Daoy (cell line): ENCODE measurements at regions not wholly inside any gene's neighbourhood (a gene's known extent, or its start where the extent isn't known, plus 50 kb on each side); places are given as distances from the start of the nearest gene placed in this dataset.
A peak's percentile ranks its signal among the peaks of the same experiment; 100 is the strongest.

ENCODE experiments used
- DNase-seq: peaks from one replicate; pipeline ENCODE4 v3.0.0-alpha.2; 2015; ENCODE audit warnings: low read depth

GRCh38 chr9:3161912-3162311, 318.0 kb upstream of the PUM3 start:
- DNase-seq, result no peak

- no peak for DNase-seq
Measured at GRCh38 chr9:3157011-3157410, 313.1 kb upstream of the PUM3 start.

GRCh38 chr9:3151672-3152576, 308.0 kb upstream of the PUM3 start:
- DNase-seq, result no peak

- no peak for DNase-seq
Measured at GRCh38 chr9:3150074-3150473, 306.2 kb upstream of the PUM3 start.

- no peak for DNase-seq
Measured at GRCh38 chr9:3138231-3139229, 294.6 kb upstream of the PUM3 start.

GRCh38 chr9:3137347-3137695, 293.4 kb upstream of the PUM3 start:
- DNase-seq, result no peak

- peak; percentile 22 for DNase-seq
Measured at GRCh38 chr9:3136686-3137346, 292.9 kb upstream of the PUM3 start.

GRCh38 chr9:3136230-3136629, 292.3 kb upstream of the PUM3 start:
- DNase-seq, result no peak

GRCh38 chr9:3127564-3127963, 283.7 kb upstream of the PUM3 start:
- no peak for DNase-seq

- DNase-seq, result no peak
Measured at GRCh38 chr9:3125602-3126405, 281.9 kb upstream of the PUM3 start.

GRCh38 chr9:3124001-3124400, 280.1 kb upstream of the PUM3 start:
- DNase-seq, result no peak

- no peak for DNase-seq
Measured at GRCh38 chr9:3118081-3118480, 274.2 kb upstream of the PUM3 start.

GRCh38 chr9:3099646-3100045, 255.8 kb upstream of the PUM3 start:
- no peak for DNase-seq

GRCh38 chr9:3088219-3088618, 244.3 kb upstream of the PUM3 start:
- DNase-seq, result peak; percentile 14

GRCh38 chr9:3087697-3088096, 243.8 kb upstream of the PUM3 start:
- peak; percentile 10 for DNase-seq

GRCh38 chr9:3080951-3081350, 237.1 kb upstream of the PUM3 start:
- DNase-seq, result peak; percentile 49

- DNase-seq, result peak; percentile 62
Measured at GRCh38 chr9:3074247-3074646, 230.4 kb upstream of the PUM3 start.

GRCh38 chr9:3066591-3066990, 222.7 kb upstream of the PUM3 start:
- no peak for DNase-seq

GRCh38 chr9:3059781-3060468, 216.0 kb upstream of the PUM3 start:
- DNase-seq, result no peak

- no peak for DNase-seq
Measured at GRCh38 chr9:3058409-3058808, 214.5 kb upstream of the PUM3 start.
